Embryonic facial prominence (tissue), 1 donor: ENCODE measurements at regions not wholly inside any gene's neighbourhood (a gene's known extent, or its start where the extent isn't known, plus 50 kb on each side); places are given as distances from the start of the nearest gene placed in this dataset.

Experiments
- DNase-seq: peaks from one replicate; pipeline ENCODE4 v3.0.0-alpha.2; 2016; ENCODE audit errors: extremely low spot score

GRCh38 chr4:15130441-15130840 lies 128.2 kb downstream of the CPEB2 start:
- DNase-seq, result no peak

DNA sequence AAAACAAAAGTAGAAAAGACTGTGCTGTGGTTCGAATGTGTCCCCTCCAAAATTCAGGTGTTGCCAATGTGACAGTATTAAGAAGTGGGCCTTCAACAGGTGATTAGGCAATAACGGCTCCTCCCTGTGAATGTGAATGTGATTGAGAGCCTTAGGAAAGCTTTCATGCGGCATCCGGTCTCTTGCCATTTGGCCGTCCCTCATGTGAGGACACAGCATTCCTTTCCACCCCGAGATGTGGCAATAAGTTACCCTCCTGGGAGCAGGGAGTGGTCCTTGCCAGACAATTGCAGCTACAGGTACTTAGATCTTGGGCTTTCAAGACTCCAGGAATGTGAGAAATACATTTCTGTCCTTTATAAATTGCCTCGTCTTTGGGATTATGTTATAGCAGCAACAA lies 129.3 kb downstream of the CPEB2 start:
- no peak for DNase-seq

GRCh38 chr4:15132739-15133138 lies 130.5 kb downstream of the CPEB2 start:
- peak; percentile 10 for DNase-seq

DNA sequence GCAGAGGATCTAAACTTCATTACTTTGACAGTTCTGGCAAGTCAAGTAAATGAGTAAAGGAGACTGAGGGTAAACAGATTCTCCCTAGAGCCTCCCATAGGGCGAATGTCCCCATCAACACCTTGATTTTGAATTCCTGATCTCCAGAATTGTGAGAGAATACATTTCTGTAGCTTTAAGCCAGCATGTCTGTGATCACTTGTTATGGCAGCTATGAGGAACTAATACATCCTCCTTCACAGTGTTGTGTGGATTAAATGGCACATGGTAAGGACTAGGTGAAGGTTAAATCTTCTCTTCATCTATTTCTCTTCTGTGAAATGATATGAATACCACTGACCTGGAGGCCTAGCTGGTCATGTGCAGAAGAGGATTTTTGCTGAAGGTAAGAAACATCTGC lies 137.3 kb downstream of the CPEB2 start:
- no peak for DNase-seq

DNA sequence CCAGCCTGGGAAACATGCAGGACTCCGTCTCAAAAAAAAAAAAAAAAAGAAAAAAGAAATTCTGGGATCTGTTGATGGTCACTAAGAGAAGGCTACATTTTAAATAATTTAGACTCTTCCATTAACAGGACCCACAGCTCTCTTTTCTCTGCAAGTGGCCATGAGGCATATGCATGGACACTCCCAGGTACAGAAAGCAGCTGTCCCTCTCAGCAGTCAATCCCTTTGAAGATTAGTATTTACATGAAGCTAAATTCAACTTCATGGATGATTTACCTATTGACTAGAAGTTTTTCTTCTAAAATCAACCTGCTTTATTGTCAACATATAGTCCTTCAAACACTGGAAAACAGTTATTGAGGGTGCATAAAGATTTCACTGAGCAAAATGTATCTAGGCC lies 139.9 kb downstream of the CPEB2 start:
- DNase-seq, result no peak

GRCh38 chr4:15143551-15143950 lies 141.3 kb downstream of the CPEB2 start:
- no peak for DNase-seq

GRCh38 chr4:15144249-15144966 lies 142.1 kb downstream of the CPEB2 start:
- no peak for DNase-seq

- no peak for DNase-seq
Measured at GRCh38 chr4:15144967-15145295, 142.7 kb downstream of the CPEB2 start.

DNA sequence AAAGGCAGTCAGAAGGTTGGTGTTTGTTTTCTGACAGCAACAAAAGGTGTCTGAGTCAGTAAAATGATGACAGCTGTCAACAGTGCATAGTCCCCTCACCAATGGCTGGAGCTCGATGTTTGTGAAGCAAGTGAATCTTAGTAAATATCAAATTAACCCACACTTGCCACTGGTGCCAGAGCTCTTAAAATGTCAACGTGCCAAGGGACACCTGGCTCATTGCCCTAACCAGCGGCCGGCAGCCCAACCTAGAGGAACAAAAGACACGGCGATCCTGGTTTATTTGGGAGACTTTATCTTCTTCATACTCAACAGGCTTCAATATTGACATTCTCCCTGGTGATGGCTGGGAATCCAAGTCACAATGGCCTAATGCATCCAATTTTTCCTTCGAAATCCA lies 143.4 kb downstream of the CPEB2 start:
- DNase-seq, result no peak

DNA sequence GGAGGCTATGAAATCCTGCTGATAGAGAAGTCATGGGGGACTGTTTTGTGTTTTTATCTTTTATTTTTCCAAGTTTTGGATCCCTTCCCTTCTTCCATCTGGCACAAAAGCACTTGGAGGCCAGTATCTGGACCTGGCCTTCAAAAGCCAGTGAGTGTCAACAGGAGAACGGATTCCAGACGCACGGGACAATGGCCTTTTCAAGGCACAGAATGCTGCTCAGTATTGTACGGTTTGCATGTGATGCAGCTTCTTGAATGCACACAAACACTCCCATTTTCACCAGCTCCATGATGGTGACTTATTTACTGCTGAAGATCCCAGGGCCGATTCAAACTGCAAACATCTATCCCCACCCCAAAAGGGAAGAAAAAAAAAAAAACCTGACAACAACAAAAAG lies 145.4 kb downstream of the CPEB2 start:
- DNase-seq, result no peak

GRCh38 chr4:15148199-15148598 lies 145.9 kb downstream of the CPEB2 start:
- DNase-seq, result no peak

GRCh38 chr4:15148691-15149090 lies 146.4 kb downstream of the CPEB2 start:
- DNase-seq, result no peak

GRCh38 chr4:15149234-15149838 lies 147.1 kb downstream of the CPEB2 start:
- DNase-seq, result no peak

DNA sequence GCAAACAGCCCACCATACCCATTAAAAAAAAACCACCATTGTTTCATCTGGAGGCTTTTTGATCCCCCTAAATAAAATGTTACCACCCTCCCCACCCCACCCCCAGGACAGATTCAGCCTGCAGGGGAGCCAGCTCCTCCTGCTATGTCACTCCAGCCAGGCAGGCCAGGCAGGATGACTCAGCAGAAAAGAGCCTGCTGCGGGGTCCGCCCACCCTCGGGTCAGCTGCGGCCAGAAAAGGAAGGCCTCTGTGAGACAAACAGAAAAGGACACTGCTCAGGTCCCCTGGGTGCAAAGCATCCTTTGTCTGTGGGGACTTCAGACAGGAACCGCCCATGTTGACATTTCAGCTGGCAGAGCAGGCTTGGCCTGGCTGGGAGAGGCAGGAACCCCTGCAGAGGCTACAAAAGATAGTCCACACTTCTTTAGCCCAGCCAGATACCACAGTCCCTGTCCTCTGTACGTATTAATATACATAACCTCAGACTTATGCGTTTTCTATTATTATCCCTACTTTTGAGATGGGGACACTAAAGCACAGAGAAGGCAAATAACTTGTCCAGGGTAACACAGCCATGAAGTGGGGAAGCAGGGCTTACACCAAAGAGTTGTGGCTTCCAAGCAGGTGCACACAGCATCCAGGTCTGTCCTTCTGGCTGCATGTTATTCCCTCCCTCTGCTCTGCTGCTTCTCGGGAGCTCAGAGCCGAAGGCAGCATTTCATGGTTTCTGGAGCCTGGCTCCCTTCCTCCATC lies 147.7 kb downstream of the CPEB2 start:
- no peak for DNase-seq

DNA sequence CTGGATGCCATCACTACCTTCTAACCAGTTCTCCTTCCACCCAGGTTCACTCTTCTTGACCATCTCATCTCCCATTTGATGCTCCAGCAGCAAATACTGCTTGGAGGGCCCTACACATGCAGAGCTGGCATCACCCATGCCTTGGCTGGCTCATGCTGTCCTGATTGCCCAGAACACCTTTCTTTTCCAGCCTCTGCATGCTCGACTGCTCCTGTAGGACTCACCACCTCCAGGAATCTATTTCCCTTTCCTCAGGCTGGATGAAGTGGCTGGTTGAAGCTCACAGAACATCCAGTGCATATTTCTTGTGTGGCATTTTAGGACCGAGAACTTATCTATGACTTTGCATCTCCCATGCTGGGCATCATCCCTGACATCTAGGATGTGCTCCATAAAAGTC lies 148.3 kb downstream of the CPEB2 start:
- no peak for DNase-seq

GRCh38 chr4:15151033-15151432 lies 148.8 kb downstream of the CPEB2 start:
- DNase-seq, result no peak

DNA sequence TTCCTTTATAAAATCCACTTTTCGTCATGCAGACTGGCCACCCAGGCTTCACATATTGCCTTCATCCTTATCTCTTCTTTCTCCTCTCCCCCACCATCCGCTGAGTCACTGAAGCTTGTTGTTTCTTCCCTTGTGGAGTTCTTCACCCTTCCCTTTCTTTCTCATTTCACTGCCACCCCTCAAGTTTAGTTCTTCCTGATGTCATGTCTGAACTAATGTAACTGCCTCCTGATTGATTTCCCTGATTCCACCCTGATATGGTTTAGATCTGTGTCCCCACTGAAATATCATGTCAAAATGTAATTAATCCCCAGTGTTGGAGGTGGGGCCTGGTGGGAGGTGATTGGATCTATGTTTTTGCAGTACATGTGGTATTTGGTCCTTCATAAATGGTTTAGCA lies 151.4 kb downstream of the CPEB2 start:
- DNase-seq, result no peak

GRCh38 chr4:15158406-15159091 lies 156.3 kb downstream of the CPEB2 start:
- DNase-seq, result no peak

GRCh38 chr4:15159477-15160019 lies 157.3 kb downstream of the CPEB2 start:
- no peak for DNase-seq

DNA sequence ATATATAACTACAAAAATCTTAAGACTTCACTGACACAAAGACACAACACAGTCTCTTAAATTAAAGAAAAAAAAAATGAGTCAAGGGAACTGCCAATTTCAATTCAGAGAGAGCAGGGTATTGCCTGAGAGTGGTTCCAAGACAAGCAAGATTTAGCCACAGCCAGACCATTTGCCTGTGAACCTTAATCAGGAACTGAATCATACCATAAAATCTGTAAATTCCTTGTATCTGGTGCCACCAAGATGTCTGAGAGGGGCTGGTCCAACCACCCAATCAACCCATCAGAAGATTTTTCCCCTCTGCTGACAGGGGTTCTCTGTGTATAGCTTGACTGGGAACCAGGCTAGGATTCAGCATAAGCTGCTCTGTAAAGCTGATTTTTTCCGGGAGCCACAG lies 159.2 kb downstream of the CPEB2 start:
- DNase-seq, result no peak

GRCh38 chr4:15162046-15162445 lies 159.8 kb downstream of the CPEB2 start:
- DNase-seq, result no peak
